ENCODE measurements at regions not wholly inside any gene's neighbourhood (a gene's known extent, or its start where the extent isn't known, plus 50 kb on each side); places are given as distances from the start of the nearest gene placed in this dataset.
A peak's percentile ranks its signal among the peaks of the same experiment; 100 is the strongest.

DNA sequence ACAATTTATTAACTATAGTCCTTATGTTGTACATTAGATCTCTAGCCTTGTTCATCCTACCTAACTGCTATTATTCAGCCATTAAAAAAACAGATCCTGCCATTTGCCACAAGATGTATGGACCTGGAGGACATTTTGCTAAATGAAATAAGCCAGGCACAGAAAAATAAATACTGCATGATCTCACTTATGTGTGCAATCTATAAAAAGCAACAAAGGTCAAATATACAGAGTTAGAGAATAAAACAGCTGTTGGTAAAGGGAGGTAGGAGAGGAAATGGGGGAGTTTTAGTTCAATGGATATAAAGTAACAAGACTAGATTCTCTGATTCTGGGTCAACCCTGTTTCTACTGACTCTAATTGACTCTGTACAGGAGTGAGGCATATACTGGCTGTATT, 103.3 kb upstream of the FAM9C start:
- DNase-seq (ENCODE audit: low spot score) = no peak

DNA sequence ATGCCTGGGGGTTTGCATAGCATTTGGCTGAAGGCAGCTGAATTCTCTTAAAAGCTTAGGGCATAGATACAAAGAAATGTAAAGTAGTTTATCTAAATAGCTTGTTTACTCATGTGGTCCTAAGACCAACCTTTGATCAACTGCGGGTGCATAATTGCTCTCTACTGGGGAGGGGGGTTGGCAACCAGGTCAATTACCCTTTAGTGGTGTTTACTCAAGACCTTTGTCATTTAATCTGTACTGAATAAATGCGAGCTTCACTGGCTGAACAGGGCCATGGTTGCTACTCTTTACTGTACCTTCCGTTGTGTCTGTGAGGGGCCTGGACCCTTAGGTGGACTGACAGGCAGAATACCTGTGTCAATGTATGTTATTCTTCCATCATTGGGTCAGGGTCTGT, 102.7 kb upstream of the FAM9C start:
- DNase-seq (ENCODE audit: low spot score) = no peak

DNA sequence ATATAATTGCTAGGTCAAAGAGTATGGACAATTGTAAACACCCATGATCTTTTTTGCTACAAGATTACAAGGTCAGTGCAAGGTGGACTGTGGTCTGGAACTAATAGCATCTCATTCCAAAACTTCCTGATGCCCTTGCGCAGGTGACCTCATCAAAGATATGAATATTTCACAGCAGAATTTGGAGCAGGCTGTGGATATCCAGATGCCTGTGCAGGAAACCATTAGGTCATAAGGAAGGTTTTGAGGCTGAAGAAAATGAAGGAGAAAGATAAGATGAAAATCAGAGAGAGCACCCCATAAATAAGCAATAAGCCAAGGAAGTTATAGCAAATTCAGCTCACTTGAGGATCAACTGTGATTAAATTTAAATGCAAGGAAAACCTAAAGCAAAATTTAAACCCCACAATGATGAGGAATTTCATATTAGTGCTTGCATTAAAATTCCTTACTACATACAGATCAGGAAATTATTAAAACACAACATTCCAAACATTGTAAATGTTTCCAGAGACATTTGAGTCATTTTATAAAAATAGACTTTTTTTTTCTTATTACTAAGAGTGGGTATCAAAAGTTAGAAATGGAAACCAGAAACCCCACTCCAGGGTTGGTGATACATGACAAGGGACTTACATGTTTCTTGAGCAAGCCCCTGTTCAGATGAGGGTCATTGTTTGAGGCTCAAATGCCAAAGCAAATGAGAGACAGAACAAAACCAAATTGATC, 100.7 kb upstream of the FAM9C start:
- DNase-seq (ENCODE audit: low spot score) = no peak

DNA sequence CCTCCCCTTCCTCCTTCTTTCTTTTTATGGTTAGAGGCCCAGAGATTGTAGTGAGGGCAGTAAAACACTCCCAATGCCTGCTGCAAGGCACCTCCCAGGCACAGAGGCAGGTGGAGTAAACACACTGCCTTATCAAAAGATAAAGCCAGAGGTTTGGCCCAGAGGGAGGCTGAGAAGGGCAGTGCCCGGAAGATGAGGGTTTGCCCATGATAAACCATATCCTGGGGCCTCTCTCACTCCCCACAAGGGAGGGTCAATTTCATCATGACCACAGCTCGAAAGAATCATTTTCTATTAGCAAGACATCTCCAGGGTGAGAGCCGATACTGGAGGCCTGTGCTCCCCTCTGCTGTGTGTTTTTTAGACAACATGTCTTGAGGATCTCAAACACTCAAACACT, 98.5 kb upstream of the FAM9C start:
- DNase-seq (ENCODE audit: low spot score) = no peak

DNA sequence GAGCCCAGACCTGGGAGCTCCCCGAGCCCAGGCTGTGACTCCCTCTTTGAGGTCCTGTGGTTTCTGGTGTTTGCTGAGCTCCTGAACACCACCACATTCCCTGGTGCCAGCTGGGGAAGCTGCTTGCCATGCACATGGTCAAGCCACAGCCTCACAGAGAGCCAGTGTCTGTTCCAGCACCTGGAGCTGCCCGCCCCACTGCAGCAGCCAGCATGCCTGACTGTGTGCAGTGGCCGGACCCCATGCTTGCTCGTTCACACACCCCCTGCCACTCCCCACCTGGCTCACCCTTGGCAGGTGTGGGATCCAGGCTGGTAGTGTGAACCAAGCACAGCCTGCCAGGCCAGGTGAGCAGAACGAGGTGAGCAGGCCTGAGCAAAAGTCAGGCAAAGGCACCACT, 95.6 kb upstream of the FAM9C start:
- no peak for DNase-seq (ENCODE audit: low spot score)

DNA sequence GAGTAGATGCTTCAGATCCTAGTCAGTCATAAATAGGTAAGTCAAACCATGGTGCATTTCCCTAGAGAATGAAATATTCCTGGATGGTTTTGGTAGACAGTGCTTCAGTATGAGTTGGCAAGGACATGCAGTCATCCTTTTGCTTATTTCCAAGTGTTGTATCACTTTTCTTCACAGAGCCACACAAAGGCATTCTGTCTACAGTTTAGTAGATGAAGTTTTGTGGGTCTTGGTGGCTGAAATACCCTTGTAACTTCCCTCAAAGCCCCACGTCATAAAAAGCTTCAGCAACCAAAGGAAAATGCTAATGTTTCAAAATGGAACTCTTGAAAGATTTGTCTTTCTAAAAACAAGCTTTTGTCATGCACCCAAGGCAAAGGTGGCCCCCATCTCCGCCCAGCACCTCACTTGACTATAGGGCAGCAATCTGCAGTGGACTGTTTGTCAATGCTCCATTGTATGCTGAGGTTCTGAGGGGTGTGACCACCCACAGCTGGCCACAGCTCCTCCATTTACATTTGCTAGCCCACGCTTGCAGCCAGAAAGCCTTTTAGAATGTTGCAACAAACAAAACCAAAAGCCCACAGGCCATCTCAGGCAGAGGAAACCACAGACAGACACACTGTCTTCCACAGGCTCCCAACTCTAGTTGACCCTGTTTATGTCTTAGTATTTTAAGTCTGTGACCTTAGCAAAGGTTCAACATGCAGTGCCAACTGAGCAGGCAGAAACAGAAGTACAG, 87.1 kb upstream of the FAM9C start:
- no peak for DNase-seq (ENCODE audit: low spot score)

DNA sequence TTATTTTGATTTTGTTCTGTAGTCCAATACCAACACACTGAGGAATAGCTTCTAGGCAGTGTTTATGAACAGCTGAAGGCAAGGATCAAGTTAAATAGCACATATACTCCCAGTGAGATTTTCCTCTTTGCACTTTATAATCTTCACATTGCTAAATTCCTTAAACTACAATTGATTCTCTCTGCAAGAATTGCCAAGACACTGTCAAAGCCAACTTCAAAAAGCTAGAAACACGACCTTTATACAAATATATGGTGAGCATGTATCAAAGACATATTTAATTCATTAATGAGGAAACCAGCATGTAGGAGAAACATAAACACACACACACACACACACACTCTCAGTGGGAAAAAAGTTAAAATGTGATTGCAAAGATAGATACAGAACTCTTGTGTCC, 86.4 kb upstream of the FAM9C start:
- DNase-seq (ENCODE audit: low spot score) = no peak

DNA sequence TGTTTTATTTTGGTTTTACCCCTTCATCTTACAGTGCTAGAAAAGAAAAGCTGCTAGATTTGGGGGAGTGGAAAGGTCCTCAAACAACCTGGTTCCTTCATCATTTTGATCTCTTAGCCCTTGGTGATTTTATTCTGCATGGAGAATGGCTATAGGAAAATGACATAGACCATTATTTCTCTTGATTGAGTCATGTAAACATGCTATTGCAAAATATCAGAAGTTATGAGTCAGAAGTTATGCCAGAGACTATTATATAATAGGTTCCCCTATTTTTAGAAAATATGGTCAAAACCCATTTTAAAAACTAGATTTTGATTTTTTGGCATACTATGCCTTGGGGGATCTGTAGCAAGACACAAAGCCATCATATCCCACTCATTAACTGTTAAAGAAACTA, 83.7 kb upstream of the FAM9C start:
- DNase-seq (ENCODE audit: low spot score) = no peak

DNA sequence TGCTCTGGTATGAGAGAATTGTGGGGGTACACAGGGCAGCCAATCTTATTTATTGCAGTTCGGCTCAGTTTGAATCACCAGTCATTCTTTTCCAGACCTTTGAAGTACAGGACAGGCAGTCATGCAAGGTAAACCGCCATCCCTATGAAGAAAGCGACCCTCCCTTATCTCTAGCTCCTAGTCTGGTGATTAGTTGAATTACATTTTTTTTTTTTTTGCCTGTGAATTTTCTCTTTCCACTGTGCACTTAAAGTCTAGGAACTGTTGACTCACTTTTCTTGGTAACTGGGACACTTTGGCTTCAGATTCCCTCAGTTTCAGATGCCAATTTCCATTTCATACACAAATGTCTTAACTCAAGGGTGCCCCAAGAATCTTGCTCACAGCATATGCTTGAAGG, 82.4 kb upstream of the FAM9C start:
- DNase-seq (ENCODE audit: low spot score) = no peak

DNA sequence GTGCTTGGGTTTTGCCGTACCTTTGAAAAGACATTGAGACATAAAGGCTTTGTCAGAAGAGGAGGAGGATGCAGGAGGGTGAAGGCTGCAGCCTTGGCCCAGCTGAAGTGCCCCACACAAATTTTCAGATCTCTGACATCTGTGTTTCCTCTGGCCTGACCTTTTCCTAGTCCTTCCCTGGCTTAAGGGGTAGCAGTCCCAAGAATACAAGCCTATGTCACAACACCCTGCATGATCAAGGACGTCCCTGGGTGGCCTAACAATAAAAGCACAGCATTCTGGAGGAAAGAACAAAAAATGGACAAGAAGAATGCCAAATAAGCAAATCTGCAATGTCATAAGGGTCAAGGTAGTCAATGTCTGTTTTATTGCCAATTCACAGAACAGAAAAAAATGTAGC, 80.8 kb upstream of the FAM9C start:
- no peak for DNase-seq (ENCODE audit: low spot score)

DNA sequence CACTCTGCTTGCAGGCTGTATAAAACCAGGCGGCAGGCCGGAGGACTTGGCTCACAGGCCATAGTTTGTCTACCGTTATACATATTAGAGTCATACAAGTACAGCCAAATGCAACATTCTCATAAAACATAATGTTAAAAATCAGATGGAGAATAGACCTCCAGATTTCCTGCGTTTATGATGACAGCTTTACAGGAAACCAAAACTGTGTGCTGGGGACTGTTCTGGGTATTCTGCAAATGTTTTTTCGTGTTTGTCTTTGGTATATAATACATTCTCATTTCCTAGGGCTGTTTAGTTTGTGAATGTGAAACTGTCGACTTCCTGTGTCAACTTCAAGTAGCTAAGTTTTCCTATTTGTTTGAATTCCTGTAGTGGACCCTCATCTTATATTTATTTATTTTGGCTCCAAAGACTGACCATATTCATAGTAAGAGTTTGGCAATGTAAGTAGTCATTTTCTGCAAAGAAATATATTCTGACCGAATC, 79.5 kb upstream of the FAM9C start:
- no peak for DNase-seq (ENCODE audit: low spot score)

DNA sequence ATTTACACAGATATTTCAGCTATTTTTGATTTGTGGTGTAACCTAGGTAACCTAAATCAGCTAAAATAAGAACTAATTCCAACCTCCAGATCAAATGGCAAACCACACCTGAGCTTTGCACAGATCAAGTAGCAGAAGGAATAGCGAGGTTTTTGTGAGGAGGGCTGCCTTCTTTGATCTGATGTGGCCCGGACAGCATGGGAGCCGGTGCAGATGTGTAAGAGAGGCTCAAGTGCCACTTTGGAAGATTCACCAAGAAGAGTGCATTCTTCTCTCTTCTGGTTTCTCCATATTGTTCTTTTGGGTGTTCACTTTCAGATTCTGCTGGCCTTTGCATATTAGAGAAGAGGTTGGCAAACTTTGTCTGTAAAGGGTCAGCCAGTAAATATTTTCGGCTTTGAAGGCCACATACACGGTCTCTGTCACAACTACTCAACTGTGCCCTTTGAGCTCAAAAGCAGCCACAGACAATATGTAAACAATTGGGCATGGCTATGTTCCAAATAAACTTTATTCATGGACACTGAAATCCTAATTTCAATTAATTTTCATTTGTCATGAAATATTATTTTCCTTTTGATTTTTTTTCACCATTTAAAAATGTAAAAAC, 78.9 kb upstream of the FAM9C start:
- no peak for DNase-seq (ENCODE audit: low spot score)

DNA sequence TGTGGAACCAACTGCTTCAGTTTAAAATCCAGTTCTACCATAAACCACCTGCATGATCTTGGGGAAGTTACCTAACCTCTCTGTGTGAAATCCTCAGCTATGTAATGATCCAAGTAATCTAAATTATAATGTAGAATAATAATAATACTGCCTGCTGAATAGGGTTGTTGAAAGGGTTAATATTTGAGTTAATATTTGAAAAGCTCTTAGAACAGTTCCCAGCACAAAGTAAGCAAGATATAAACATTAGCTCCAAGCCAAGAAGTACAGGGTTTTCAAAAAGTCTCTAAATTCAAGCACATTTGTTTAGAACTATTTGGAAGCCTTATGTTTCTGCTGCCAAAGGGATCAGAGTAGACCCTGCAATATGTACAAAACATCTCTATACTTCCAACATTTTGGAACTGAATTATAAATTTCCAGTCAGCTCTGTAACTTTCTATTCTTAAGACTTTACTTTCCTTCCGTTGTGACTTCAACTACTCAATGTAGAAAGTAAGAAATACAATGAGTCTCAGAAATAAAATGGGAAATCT, 76.7 kb upstream of the FAM9C start:
- DNase-seq (ENCODE audit: low spot score) = no peak

DNA sequence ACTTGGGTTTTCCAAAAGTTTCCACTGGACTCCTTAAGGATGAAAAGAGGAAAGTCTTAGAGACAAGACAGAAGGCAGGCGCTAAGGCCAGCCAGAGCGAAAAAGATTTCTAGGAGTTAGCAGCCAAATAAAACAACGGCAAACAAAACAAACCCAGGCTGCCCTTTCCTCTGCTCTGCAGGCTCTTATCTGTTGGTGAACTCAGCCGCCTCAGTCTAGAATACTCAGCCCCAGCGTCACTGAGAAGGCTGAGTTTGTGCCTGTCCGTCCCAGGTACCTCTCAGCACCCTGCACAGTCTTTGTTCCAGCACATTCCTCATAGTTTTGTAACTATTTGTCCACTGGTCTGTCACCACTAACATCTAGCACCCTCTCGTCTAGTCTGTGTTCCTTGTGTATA, 75.6 kb upstream of the FAM9C start:
- DNase-seq (ENCODE audit: low spot score) = peak; percentile 78

DNA sequence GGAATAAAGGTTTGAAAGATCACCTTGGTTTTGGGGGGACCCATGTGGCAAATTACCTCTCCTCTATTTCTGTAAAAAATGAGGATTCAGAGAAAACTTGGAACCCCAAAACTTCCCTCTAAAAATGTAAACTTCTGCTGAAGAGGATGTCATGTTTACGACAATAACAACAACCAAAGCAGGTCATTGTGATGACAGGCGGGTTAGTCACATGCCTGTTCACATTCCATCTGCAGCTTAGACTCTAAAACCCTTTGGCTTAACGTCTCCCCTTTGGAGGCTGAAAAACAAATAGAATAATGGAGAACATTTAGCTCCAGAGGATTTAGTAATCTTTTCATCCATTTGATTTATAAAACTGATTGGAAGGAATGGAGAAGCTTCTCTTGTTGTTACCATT, 75.0 kb upstream of the FAM9C start:
- no peak for DNase-seq (ENCODE audit: low spot score)

DNA sequence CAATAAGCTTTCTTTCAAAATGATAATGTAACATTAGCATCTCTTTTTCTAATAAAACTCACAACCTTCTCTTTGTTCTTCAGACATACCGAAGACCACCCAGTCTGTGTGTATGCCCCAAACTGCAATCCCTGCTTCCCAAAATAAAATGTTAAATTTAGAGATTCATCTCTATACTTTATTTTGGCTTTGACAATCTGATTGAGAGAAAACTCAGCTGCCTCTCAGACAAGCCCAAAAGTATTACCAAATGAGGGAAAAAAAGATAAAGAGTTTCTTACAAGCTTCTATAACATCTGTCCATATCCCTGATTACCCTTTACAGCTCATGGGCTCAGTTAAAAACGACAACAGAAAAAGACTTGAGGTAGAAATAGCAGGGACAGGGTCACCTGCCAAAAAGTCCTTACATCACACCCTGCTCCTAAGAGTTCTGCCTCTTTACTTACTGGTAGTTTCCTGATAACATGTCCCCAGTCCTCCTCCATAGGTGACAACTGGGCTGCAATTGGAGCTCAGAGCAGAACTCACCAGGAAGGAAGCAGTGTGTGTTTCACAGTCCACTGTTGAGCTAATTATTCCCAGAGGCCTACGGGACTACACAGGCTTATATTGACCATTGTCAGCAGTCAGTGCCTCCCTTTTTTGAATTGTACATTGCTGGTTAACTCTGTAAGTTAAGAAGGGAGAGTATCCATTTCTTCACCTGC, 70.9 kb upstream of the FAM9C start:
- DNase-seq (ENCODE audit: low spot score) = no peak

DNA sequence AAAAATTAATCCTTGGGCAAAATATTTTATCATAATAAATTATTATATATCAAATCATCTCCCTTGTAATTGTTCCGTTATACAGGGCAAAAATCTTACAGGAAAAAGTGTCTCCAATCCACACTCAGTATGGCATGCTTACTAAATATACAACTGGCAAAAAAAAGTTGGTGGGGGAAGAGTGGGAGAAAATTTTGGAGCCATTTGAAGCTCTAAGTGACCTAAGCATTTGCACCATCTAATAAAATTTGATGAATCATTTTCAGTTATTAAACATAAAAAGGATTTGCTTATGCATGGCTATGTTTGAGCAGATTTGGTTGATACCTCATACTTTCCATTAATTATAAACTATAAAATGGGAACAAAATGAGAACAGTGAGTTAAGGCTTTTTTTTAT, 68.1 kb upstream of the FAM9C start:
- no peak for DNase-seq (ENCODE audit: low spot score)

DNA sequence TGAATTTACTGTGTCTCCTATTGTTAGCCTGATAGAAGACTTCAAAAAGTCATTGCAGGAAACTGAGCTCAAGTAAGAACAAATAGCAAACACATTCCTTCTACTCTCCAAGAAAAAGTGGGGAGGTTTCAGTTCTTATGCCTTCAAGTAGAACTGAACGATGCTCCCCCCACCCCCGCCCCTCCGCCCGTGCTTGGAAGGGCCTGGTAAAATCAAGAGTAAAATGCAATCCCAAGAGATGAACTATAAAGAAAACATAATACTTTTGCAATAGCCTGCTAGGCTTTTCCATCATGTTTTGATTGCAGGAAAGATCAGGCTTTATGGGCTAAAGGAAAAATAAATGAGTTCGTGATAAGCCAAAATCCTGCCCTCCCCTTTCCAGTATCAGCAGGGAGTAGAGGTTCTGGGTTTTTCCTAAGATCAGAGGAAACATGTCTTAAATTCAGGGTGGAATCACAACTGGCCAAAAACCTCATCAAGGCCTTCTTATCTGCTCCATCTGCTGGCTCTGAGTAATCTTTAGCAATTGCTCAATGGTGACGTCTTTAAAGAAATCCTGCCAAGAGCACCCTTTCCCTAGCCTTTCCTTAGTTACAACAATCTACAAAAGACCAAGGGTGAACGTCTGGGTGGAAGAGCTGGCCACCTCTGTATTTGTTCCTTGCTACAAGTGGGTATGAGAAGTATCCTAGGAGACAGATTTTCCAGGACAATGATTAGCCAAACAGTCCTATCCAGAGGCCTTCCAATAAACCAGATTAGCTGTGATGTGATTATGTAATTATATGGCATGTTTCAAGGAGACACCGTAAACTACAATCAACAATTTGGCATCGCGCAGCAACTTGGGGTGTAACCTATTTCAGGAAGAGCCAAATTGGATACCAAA, 66.3 kb upstream of the FAM9C start:
- DNase-seq (ENCODE audit: low spot score) = peak; percentile 64

DNA sequence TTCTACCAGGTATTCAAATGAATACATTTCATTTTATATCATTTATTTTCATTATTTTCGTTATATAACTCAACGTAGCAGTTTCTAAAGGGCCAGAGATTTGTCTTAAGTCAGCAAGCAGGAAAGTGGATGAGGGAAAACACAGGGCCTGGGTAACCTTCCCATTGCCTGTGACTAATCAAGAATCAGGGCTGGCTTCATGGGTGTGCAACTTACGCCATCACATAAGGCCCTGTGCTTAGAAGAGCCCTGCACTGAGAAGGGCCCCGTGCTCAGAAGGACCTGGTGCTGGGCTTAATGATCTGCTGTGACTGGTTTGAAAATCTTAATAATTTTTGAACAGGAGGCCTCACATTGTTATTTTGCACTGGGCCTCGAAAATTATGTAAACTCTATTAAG, 65.4 kb upstream of the FAM9C start:
- DNase-seq (ENCODE audit: low spot score) = no peak

DNA sequence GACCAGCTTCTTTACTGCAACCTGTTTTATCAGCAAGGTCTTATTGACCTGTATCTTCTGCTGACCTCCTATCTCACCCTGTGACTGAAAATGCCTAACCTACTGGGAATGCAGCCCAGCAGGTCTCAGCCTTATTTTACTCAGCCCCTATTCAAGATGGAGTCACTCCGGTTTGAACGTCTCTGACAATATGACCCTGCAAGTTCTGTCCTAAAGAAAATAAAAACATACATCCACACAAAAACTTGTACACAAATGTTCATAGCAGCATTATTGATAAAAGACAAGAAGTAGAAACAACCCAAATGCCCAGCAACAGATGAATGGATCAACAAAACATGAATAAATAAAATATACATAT, 59.5 kb upstream of the FAM9C start:
- DNase-seq (ENCODE audit: low spot score) = no peak

DNA sequence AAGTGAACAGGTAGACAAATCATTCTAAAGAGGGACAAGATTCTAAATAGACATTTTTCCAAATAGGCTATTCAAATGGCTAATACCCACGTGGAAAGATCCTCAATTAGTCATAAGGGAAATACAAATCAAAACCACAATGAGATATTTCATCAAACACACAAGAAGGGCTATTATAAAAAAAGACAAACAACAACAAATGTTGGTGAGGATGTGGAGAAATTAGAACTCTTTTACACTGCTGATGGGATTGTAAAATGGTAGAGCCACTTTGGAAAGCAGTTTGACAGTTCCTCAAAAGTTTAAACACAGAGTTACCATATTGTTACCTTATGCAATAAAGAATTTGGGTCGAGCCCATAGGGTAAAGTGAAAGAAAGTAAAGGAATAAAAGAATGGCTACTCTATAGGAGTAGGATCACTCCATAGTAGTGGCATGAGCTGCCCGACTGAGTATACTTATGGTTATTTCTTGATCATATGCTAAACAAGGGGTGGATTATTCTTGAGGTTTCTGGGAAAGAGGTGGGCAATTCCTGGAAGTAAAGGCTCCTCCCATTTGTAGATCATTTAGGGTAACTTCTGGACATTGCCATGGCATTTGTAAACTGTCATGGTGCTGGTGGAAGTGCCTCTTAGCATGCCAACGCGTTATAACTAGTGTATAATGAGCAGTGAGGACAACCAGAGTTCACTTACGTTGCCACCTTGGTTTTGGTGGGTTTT, 58.9 kb upstream of the FAM9C start:
- no peak for DNase-seq (ENCODE audit: low spot score)

Data from mucosa of gallbladder (tissue), 1 donor.